ENCODE measurements at regions not wholly inside any gene's neighbourhood (a gene's known extent, or its start where the extent isn't known, plus 50 kb on each side); places are given as distances from the start of the nearest gene placed in this dataset.

- TF ChIP-seq BHLHE40 (IDR thresholded peaks at IDR 0.05; ENCODE audit: borderline replicate concordance), result no peak
- no peak for TF ChIP-seq FOXK2 (IDR thresholded peaks at IDR 0.05)
- no peak for TF ChIP-seq FOXM1 (IDR thresholded peaks at IDR 0.05; ENCODE audit: borderline replicate concordance)
- no peak for TF ChIP-seq TARDBP (IDR thresholded peaks at IDR 0.05)
- TF ChIP-seq PKNOX1 (IDR thresholded peaks at IDR 0.05), result no peak
Observed at GRCh38 chr6:137334094-137334493, 114.9 kb upstream of the IFNGR1 start.

Data from HEK293T (cell line).